H9 (cell line): ENCODE measurements at regions not wholly inside any gene's neighbourhood (a gene's known extent, or its start where the extent isn't known, plus 50 kb on each side); places are given as distances from the start of the nearest gene placed in this dataset.

Experiments
- DNase-seq: peaks from one replicate; pipeline ENCODE4 v3.0.0-alpha.2; 2017
- H2AFZ ChIP-seq: one replicate; pipeline ENCODE4 v1.6.1; 2013; ENCODE audit warnings: mild to moderate bottlenecking, low read length, control low read depth, moderate library complexity
- H2AK5ac ChIP-seq: 2 replicates; pipeline ENCODE4 v1.6.1; 2013; ENCODE audit warnings: low read length, control low read depth, mixed read lengths; ENCODE audit not compliant: insufficient read length
- H2BK120ac ChIP-seq: one replicate; pipeline ENCODE4 v1.6.1; 2013; ENCODE audit warnings: low read depth, mild to moderate bottlenecking, low read length, control low read depth, inconsistent platforms; ENCODE audit not compliant: poor library complexity, severe bottlenecking
- H2BK12ac ChIP-seq: 2 replicates; pipeline ENCODE4 v1.6.1; 2013; ENCODE audit warnings: low read length, control low read depth, mixed read lengths, low read depth; ENCODE audit not compliant: insufficient read length
- H2BK15ac ChIP-seq: 2 replicates; pipeline ENCODE4 v1.6.1; 2013; ENCODE audit warnings: low read depth, low read length, control low read depth
- H2BK20ac ChIP-seq: one replicate; pipeline ENCODE4 v1.6.1; 2013; ENCODE audit warnings: low read depth, mild to moderate bottlenecking, low read length, control low read depth, inconsistent platforms; ENCODE audit not compliant: poor library complexity, severe bottlenecking
- H2BK5ac ChIP-seq: 2 replicates; pipeline ENCODE4 v1.6.1; 2013; ENCODE audit warnings: low read length, control low read depth, mixed read lengths; ENCODE audit not compliant: insufficient read length
- H3K14ac ChIP-seq: 2 replicates; pipeline ENCODE4 v1.6.1; 2013; ENCODE audit warnings: low read length, control low read depth; ENCODE audit not compliant: insufficient read depth
- H3K18ac ChIP-seq: 2 replicates; pipeline ENCODE4 v1.6.1; 2013; ENCODE audit warnings: low read depth, mild to moderate bottlenecking, mixed read lengths, low read length, control low read depth; ENCODE audit not compliant: insufficient read length
- H3K23ac ChIP-seq: 2 replicates; pipeline ENCODE4 v1.6.1; 2013; ENCODE audit warnings: low read length, control low read depth, mixed read lengths, low read depth; ENCODE audit not compliant: insufficient read length
- H3K23me2 ChIP-seq: 2 replicates; pipeline ENCODE4 v1.6.1; 2013; ENCODE audit warnings: low read depth, mild to moderate bottlenecking, mixed read lengths, low read length, control low read depth; ENCODE audit not compliant: insufficient read length, poor library complexity, severe bottlenecking
- H3K27ac ChIP-seq: 2 replicates; pipeline ENCODE4 v1.5.1; 2013; ENCODE audit warnings: low read length, control low read depth, mixed read lengths, low read depth; ENCODE audit not compliant: insufficient read length
- H3K27me3 ChIP-seq: 2 replicates; pipeline ENCODE4 v1.6.1; 2013; ENCODE audit warnings: low read length, control low read depth, inconsistent platforms; ENCODE audit not compliant: insufficient read depth
- H3K4ac ChIP-seq: 2 replicates; pipeline ENCODE4 v1.6.1; 2013; ENCODE audit warnings: low read depth, mild to moderate bottlenecking, control low read depth, inconsistent platforms, low read length, moderate library complexity
- H3K4me1 ChIP-seq: 2 replicates; pipeline ENCODE4 v1.6.1; 2013; ENCODE audit warnings: low read length, control low read depth, inconsistent platforms; ENCODE audit not compliant: insufficient read depth
- H3K4me2 ChIP-seq: 2 replicates; pipeline ENCODE4 v1.6.1; 2013; ENCODE audit warnings: low read length, control low read depth, mixed read lengths; ENCODE audit not compliant: insufficient read length, insufficient read depth
- H3K56ac ChIP-seq: 2 replicates; pipeline ENCODE4 v1.6.1; 2013; ENCODE audit warnings: low read depth, mild to moderate bottlenecking, mixed read lengths, low read length, control low read depth; ENCODE audit not compliant: insufficient read length
- H3K79me1 ChIP-seq: 2 replicates; pipeline ENCODE4 v1.6.1; 2013; ENCODE audit warnings: low read depth, mild to moderate bottlenecking, moderate library complexity, low read length, control low read depth, inconsistent platforms; ENCODE audit not compliant: insufficient read depth, poor library complexity, severe bottlenecking
- H3K79me2 ChIP-seq: 2 replicates; pipeline ENCODE4 v1.6.1; 2013; ENCODE audit warnings: low read length, control low read depth, inconsistent platforms; ENCODE audit not compliant: insufficient read depth
- H3K9ac ChIP-seq: 2 replicates; pipeline ENCODE4 v1.6.1; 2013; ENCODE audit warnings: low read length, control low read depth, mixed read lengths; ENCODE audit not compliant: insufficient read length; ENCODE audit errors: extremely low read depth
- H3K9me3 ChIP-seq: one replicate; pipeline ENCODE4 v1.6.1; 2013; ENCODE audit warnings: low read depth, low read length, inconsistent platforms; ENCODE audit not compliant: control insufficient read depth
- H3T11ph ChIP-seq: one replicate; pipeline ENCODE4 v1.6.1; 2013; ENCODE audit warnings: mild to moderate bottlenecking, low read length, control low read depth, inconsistent platforms
- H4K20me1 ChIP-seq: one replicate; pipeline ENCODE4 v1.6.1; 2013; ENCODE audit not compliant: control insufficient read depth, insufficient read length, insufficient read depth
- H4K5ac ChIP-seq: 2 replicates; pipeline ENCODE4 v1.6.1; 2013; ENCODE audit warnings: low read depth, mild to moderate bottlenecking, mixed read lengths, low read length, control low read depth; ENCODE audit not compliant: insufficient read length
- H4K8ac ChIP-seq: replicated peaks from 2 replicates; pipeline ENCODE4 v1.6.1; 2013; ENCODE audit warnings: low read length, control low read depth, mixed read lengths, low read depth; ENCODE audit not compliant: insufficient read length
- H4K91ac ChIP-seq: 2 replicates; pipeline ENCODE4 v1.6.1; 2013; ENCODE audit warnings: low read depth, mild to moderate bottlenecking, moderate library complexity, mixed read lengths, low read length, control low read depth; ENCODE audit not compliant: insufficient read length
- H3K27ac Mint-ChIP-seq, 3 experiments: 2 replicates in 2 of 3; 3 replicates in 1 of 3; pipeline ENCODE4 v1.8.0; 2020 to 2021; ENCODE audit warnings: mixed read lengths in 3 of 3, mild to moderate bottlenecking in 1 of 3, moderate library complexity in 1 of 3
- H3K27me3 Mint-ChIP-seq: 2 replicates; pipeline ENCODE4 v1.8.0; 2021; ENCODE audit warnings: low read depth, mild to moderate bottlenecking, moderate library complexity, mixed read lengths
- H3K36me3 Mint-ChIP-seq, 3 experiments: 2 replicates in 2 of 3; 3 replicates in 1 of 3; pipeline ENCODE4 v1.8.0; 2020 to 2021; ENCODE audit warnings: low read depth in 3 of 3, mixed read lengths in 3 of 3; ENCODE audit not compliant: insufficient read depth in 1 of 3
- H3K4me1 Mint-ChIP-seq, 2 experiments: 2 replicates each; pipeline ENCODE4 v1.8.0; 2020; ENCODE audit warnings: mixed read lengths in 2 of 2
- H3K4me3 Mint-ChIP-seq, 2 experiments: 2 replicates in 1 of 2; 3 replicates in 1 of 2; pipeline ENCODE4 v1.8.0; 2020 to 2021; ENCODE audit warnings: mild to moderate bottlenecking in 2 of 2, mixed read lengths in 2 of 2, moderate library complexity in 1 of 2
- H3K9me3 Mint-ChIP-seq, 2 experiments: 2 replicates in 1 of 2; 3 replicates in 1 of 2; pipeline ENCODE4 v1.8.0; 2020; ENCODE audit warnings: mild to moderate bottlenecking in 2 of 2, mixed read lengths in 2 of 2, moderate library complexity in 1 of 2
- WGBS: extraction: QIAGEN DNeasy Blood & Tissue Kit; methylation state at CpG from one replicate; pipeline ENCODE4 v1.1.7; 2013; ENCODE audit warnings: missing lambda C conversion rate, low lambda C conversion rate, mixed read lengths; ENCODE audit not compliant: insufficient read length; ENCODE audit errors: extremely low coverage; 5-methylcytosine and 5-hydroxymethylcytosine counted together
- TF ChIP-seq, protein P1 (sequence below): fragments of 200-600 bp; sonication (generic); conservative IDR thresholded peaks from 3 replicates; pipeline ENCODE4 v1.8.0; 2021; ENCODE audit warnings: antibody characterized with exemption, mild to moderate bottlenecking

DNA sequence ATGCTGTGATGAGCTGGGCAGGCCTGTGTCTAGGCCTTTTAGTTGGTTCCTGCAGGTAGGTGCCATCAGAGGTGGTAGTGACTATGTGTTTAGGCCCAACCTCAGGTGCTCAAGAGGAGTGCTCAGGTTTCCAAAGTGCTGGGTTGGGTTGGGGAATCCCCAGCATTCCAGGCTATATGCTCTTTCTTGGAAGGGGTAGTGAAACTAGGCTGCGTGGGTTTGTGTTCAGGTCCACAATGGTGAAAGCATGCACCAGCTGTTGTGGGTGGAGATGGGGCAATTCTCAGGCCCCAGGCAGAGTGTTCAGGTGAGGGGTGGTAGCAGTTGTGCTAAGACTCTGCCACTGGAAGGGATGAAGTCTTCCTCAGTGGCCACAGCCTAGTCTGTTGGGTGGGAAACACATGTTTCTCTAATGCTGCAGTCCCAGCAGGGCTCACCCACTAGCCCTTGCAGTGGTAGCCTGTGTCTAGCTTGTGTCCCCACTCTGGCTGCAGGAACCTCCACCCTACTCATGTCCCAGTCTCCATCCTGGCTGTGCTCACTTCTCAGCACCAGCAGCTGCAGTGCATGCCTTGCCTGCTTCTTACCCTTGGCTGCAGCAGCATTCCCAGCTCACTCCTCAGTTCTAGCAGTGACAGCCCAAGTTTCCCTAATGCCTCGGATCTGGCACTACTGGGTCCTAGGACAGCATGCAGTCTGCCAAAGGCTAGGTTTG, 78.9 kb downstream of the FAM170A start:
- H3K9ac ChIP-seq, result no peak overlapping the region
- H3K56ac ChIP-seq, result no peak overlapping the region
- TF ChIP-seq, protein P1, sequence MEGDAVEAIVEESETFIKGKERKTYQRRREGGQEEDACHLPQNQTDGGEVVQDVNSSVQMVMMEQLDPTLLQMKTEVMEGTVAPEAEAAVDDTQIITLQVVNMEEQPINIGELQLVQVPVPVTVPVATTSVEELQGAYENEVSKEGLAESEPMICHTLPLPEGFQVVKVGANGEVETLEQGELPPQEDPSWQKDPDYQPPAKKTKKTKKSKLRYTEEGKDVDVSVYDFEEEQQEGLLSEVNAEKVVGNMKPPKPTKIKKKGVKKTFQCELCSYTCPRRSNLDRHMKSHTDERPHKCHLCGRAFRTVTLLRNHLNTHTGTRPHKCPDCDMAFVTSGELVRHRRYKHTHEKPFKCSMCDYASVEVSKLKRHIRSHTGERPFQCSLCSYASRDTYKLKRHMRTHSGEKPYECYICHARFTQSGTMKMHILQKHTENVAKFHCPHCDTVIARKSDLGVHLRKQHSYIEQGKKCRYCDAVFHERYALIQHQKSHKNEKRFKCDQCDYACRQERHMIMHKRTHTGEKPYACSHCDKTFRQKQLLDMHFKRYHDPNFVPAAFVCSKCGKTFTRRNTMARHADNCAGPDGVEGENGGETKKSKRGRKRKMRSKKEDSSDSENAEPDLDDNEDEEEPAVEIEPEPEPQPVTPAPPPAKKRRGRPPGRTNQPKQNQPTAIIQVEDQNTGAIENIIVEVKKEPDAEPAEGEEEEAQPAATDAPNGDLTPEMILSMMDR, result no peak
- peaks cover 3 to 5% of the 10 kb centered on the region in 2 experiments; a peak in 1 of 4 replicates for H3K4me1 Mint-ChIP-seq
- H3K79me2 ChIP-seq, result no peaks in the 10 kb centered on the region
- no peak overlapping the region for H4K91ac ChIP-seq
- H3K4me1 ChIP-seq, result no peaks in the 10 kb centered on the region
- no CpG with 5 or more reads among the region's 2 CpGs for WGBS
- no peaks in the 10 kb centered on the region for H3K36me3 Mint-ChIP-seq
- no peak overlapping the region for H3K23ac ChIP-seq
- H4K5ac ChIP-seq, result no peak overlapping the region
- H3K4me2 ChIP-seq, result no peak overlapping the region
- H3K23me2 ChIP-seq, result no peaks in the 10 kb centered on the region
- no peaks in the 10 kb centered on the region for H3K79me1 ChIP-seq
- H3K4me3 Mint-ChIP-seq, result no peak overlapping the region
- no peak overlapping the region for H2BK12ac ChIP-seq
- H3K27me3 Mint-ChIP-seq, result no peaks in the 10 kb centered on the region; the same call in 1 of the 2 replicates
- no peak overlapping the region for H2BK120ac ChIP-seq
- H2BK20ac ChIP-seq, result no peak overlapping the region
- H3K14ac ChIP-seq, result peak overlapping the region; percentile 23; the same call in 1 of the 2 replicates
- no peak overlapping the region for H3T11ph ChIP-seq
- H3K9me3 ChIP-seq, result no peaks in the 10 kb centered on the region
- DNase-seq, result no peak
- no peak overlapping the region for H3K18ac ChIP-seq
- no peak overlapping the region for H4K8ac ChIP-seq
- H3K4ac ChIP-seq, result no peak overlapping the region
- no peaks in the 10 kb centered on the region for H3K27me3 ChIP-seq
- no peak overlapping the region for H3K27ac ChIP-seq
- no peak overlapping the region for H2AK5ac ChIP-seq
- H2AFZ ChIP-seq, result no peak overlapping the region
- H2BK15ac ChIP-seq, result no peak overlapping the region
- H2BK5ac ChIP-seq, result no peak overlapping the region
- H4K20me1 ChIP-seq, result no peaks in the 10 kb centered on the region
- H3K9me3 Mint-ChIP-seq, result peaks cover 0 to 2% of the 10 kb centered on the region in 2 experiments; a peak in 1 of 5 replicates
- no peak overlapping the region for H3K27ac Mint-ChIP-seq
